GM21360 (cell line): ENCODE measurements at regions not wholly inside any gene's neighbourhood (a gene's known extent, or its start where the extent isn't known, plus 50 kb on each side); places are given as distances from the start of the nearest gene placed in this dataset.
"Not testable (repeated sequence)": the region's sequence is repeated elsewhere in the genome, so short reads cannot be mapped to it uniquely, and the experiment has no call there.

Source experiments
- ATAC-seq: cut with Tn5 transposase; IDR thresholded peaks from one replicate; pipeline ENCODE4 v1.9.1; 2021; ENCODE audit warnings: mild to moderate bottlenecking, moderate library complexity; ENCODE audit not compliant: unreplicated experiment

GRCh38 chr10:31121757-31122577, 90.3 kb upstream of the ZNF438 start:
- ATAC-seq, result no peak

GRCh38 chr10:31123946-31124345, 92.3 kb upstream of the ZNF438 start:
- no peak for ATAC-seq

GRCh38 chr10:31124852-31125251, 93.2 kb upstream of the ZNF438 start:
- no peak for ATAC-seq

DNA sequence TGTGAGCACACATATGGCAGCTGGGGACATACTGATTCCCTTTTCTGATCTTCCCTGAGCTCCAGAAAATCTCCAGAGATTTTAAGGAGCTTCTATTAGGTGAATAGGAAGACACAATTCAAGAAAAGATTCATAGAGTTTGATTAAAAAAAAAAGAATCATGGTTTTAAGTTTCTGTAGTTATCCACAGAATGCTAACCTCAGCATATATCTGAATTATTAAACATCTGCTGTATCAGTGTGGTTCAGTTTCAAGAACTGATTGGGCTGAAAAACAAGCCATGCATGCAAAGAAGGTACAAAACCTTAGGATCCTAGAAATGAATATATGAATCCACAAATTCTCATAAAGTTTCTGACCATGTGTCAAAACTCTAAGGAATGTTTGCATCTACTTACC, 94.1 kb upstream of the ZNF438 start:
- ATAC-seq, result no peak

GRCh38 chr10:31126593-31126992, 94.9 kb upstream of the ZNF438 start:
- no peak for ATAC-seq

DNA sequence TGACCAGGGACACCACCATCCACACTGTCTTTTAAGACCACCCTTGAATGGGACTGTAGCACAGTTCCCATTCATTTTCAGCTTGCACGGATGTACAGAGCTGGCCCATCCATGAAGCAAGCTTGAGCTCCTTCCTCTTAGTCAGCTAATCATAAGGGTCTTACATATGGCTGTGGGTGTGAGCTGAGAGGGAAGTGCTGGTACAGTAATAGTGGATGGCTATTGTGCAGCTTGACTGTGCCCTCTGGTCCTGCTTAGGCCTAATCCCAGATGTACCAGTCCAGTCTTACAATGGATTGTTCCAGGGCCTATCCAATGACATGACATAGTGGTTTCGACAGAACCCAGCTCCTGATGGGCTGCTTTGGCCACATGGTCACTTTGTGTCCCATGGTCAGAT, 96.9 kb upstream of the ZNF438 start:
- no peak for ATAC-seq

GRCh38 chr10:31129271-31129670, 97.6 kb upstream of the ZNF438 start:
- ATAC-seq, result no peak

GRCh38 chr10:31129880-31130405, 98.3 kb upstream of the ZNF438 start:
- ATAC-seq, result no peak

- no peak for ATAC-seq
These were observed 98.7 kb upstream of the ZNF438 start for GRCh38 chr10:31130406-31130805.

DNA sequence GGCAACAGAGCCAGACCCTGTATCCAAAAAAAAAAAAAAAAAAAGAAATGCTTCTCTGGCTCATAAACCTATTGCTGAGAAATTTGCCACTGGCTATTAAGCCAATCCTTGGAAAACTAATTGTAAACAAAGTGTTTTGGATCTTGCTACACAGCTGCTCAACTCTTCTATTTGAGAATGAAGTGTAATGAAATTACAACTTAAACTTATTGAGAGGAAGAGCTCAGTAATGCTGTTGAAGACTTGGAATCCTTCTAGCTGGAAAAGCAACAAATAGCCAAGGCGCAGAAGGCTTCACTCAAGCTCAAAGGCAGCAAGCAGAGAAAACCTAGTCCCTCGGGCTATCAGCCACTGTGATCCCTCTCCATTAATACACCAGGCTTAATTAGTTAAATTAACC, 99.6 kb upstream of the ZNF438 start:
- no peak for ATAC-seq

GRCh38 chr10:31132681-31133244, 101.1 kb upstream of the ZNF438 start:
- ATAC-seq, result no peak

GRCh38 chr10:31133251-31133791, 101.7 kb upstream of the ZNF438 start:
- no peak for ATAC-seq

DNA sequence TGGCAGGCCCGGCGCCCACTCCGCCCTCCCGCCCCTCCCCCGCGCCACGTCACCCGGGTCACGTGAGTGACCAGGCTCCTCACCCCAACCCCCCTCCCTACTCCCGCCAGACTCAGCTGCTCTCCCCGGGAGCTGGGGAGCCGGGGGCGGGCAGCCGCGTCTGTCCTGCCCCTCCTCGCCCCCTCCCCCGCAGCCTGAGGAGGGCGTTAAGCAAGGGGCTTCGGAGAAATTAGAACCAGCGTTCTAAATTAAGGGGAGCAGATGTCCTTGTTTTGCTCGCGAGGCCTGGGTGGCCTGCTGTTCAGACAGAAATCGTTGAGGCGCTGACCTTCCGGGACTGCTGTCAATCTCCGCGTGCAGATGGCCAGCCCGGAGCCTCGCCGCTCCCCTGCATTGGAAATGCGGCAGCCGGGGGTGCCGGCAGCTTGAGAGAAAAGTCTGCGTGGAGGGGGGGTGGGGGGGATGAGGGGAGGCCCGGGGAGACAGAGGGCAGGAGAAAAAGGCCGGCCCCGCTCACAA, 102.2 kb upstream of the ZNF438 start:
- peak; percentile 62 for ATAC-seq

DNA sequence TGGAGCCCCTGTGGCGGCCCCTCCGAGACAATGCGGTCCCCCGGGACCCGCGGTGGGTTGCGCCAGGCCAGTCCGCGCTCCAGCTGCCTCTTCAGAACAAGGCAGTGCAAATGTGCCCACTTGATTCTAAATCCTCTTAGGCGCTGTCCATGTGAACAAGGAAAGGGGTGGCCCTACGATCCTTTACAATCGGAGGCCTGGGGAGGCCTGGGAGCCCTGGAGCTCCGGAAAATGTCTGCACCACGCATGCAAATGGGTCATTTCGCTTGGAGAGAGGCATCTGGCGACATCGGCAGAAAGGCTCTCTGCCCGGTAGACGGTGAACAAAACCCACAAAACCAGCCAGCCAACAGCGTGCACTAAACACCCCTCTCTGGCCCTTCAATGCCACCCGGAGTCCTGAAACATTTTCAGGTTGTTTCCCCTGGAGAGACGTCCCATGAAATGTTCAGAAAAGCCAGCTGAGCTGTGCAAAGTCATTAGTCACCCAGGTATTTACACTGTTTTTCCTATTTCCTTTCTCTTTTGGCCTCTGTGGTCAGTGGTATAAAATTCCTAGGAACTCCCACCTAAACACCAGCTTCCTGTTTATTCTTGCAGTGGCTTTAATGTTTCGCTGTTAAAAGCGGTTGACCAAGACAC, 102.8 kb upstream of the ZNF438 start:
- ATAC-seq, result peak; percentile 31

GRCh38 chr10:31135171-31135570, 103.5 kb upstream of the ZNF438 start:
- ATAC-seq, result no peak

- not testable (repeated sequence) for ATAC-seq
These were observed 104.1 kb upstream of the ZNF438 start for GRCh38 chr10:31135791-31136190.

GRCh38 chr10:31136386-31136785, 104.7 kb upstream of the ZNF438 start:
- no peak for ATAC-seq

GRCh38 chr10:31136930-31137885, 105.5 kb upstream of the ZNF438 start:
- no peak for ATAC-seq

DNA sequence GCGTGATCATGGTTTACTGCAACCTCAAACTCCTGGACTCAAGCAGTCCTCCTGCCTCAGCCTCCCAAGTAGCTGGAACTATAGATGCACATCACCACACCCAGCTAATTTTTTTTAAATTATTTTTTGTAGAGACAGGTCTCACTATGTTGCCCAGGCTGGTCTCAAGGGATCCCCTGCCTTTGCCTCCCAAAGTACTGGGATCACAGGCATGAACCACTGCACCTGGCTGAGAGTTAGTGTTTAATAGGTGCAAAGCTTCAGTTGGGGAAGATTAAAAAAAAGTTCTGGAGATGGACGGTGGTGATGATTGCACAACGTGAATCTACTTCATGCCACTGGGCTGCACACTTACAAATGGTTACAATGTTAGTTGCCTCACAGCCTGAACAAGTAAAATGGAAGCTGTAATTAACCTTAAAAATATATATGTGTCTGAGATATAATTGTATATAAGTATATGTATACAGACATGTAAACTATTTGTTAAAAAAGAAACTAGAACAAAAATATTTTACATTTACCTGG, 106.4 kb upstream of the ZNF438 start:
- no peak for ATAC-seq

DNA sequence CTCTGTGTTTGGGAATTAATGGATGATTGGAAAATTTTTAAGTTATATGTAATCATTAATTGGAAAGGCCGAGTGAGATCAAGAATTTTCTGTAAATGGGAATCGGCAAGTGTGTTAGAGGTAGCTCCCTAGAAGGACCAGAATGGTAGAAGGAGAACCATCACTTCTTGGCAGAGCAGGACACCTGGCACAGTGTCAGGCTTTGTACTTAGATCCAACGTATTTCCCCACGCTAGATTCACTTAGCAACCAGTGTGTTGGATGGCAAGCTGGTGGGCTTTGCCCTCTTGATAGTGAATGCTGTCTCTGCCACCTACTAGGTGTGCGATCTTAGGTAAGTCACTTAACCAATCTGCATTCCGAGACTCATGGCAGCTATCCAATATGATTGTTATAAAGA, 107.8 kb upstream of the ZNF438 start:
- ATAC-seq, result no peak
